PC-3 (cell line): ENCODE measurements at regions not wholly inside any gene's neighbourhood (a gene's known extent, or its start where the extent isn't known, plus 50 kb on each side); places are given as distances from the start of the nearest gene placed in this dataset.

Experiments
- ATAC-seq: fragments of 200-7000 bp; cut with Tn5 transposase; 2 replicates; pipeline ENCODE4 v1.9.1; 2020; ENCODE audit warnings: mild to moderate bottlenecking, moderate library complexity
- BruUV-seq: library from RNA; stranded (reverse); fragments of 400-500 nt; replicated peaks from 2 replicates; lab custom pipeline; 2021; lab: Mats Ljungman, UMichigan
- CTCF ChIA-PET: fragments of 300-600 bp; sonication (Branson Sonifier 250); formaldehyde crosslinking; loops from one replicate; lab custom pipeline; 2022; ENCODE audit warnings: antibody characterized with exemption; lab: Charles Lee
- POLR2A ChIA-PET: fragments of 300-600 bp; sonication (Branson Sonifier 250); formaldehyde crosslinking; loops from one replicate; lab custom pipeline; 2022; ENCODE audit warnings: antibody characterized with exemption; ENCODE audit not compliant: unreplicated experiment; lab: Charles Lee
- DNase-seq: peaks from one replicate; pipeline ENCODE4 v3.0.0-alpha.2; 2015
- H2AFZ ChIP-seq: fragments of 300-600 bp; sonication (generic); 2 replicates; pipeline ENCODE4 v1.6.0; 2016; ENCODE audit warnings: antibody characterized with exemption, low read length
- H3F3A ChIP-seq: fragments of 300-600 bp; sonication (generic); one replicate; pipeline ENCODE4 v1.6.0; 2017; ENCODE audit warnings: antibody characterized with exemption, low read length, control low read depth, mild to moderate bottlenecking; ENCODE audit not compliant: unreplicated experiment
- H3K27ac ChIP-seq: fragments of 300-600 bp; sonication (generic); 2 replicates; pipeline ENCODE4 v1.5.1; 2016; ENCODE audit warnings: mild to moderate bottlenecking, low read length
- H3K27me3 ChIP-seq: fragments of 300-600 bp; sonication (generic); 2 replicates; pipeline ENCODE4 v1.6.1; 2016; ENCODE audit warnings: low read length, mixed read lengths
- H3K36me3 ChIP-seq: fragments of 300-600 bp; sonication (generic); 2 replicates; pipeline ENCODE4 v1.6.1; 2016; ENCODE audit warnings: low read depth, mixed run types, low read length, mixed read lengths
- H3K4me1 ChIP-seq: fragments of 300-600 bp; sonication (generic); 2 replicates; pipeline ENCODE4 v1.5.1; 2016; ENCODE audit warnings: low read length; ENCODE audit not compliant: insufficient read depth
- H3K4me2 ChIP-seq: fragments of 300-600 bp; sonication (generic); 2 replicates; pipeline ENCODE4 v1.6.0; 2016; ENCODE audit warnings: low read length
- H3K4me3 ChIP-seq: fragments of 300-600 bp; sonication (generic); 2 replicates; pipeline ENCODE4 v1.5.1; 2016; ENCODE audit warnings: mild to moderate bottlenecking, low read length, mixed read lengths
- H3K79me2 ChIP-seq: fragments of 300-600 bp; sonication (generic); 2 replicates; pipeline ENCODE4 v1.6.1; 2017; ENCODE audit warnings: low read length, mixed read lengths
- H3K9ac ChIP-seq: fragments of 300-600 bp; sonication (generic); 2 replicates; pipeline ENCODE4 v1.6.0; 2016; ENCODE audit warnings: mild to moderate bottlenecking, low read length
- H3K9me2 ChIP-seq: fragments of 300-600 bp; sonication (generic); replicated peaks from 2 replicates; pipeline ENCODE4 v1.6.1; 2016; ENCODE audit warnings: mixed run types, low read length, mixed read lengths
- H3K9me3 ChIP-seq: fragments of 300-600 bp; sonication (generic); 2 replicates; pipeline ENCODE4 v1.6.1; 2016; ENCODE audit warnings: low read length, mixed read lengths
- H4K20me1 ChIP-seq: fragments of 300-600 bp; sonication (generic); 2 replicates; pipeline ENCODE4 v1.6.1; 2016; ENCODE audit warnings: low read length, mixed read lengths
- EZH2 ChIP-seq: fragments of 300-600 bp; sonication (generic); IDR thresholded peaks from one replicate; pipeline ENCODE4 v1.6.1; 2017; ENCODE audit warnings: antibody characterized with exemption, mild to moderate bottlenecking, low read length; ENCODE audit not compliant: unreplicated experiment
- EZH2phosphoT487 ChIP-seq: fragments of 300-600 bp; sonication (generic); IDR thresholded peaks from 2 replicates; pipeline ENCODE4 v1.6.1; 2018; ENCODE audit warnings: mild to moderate bottlenecking, antibody characterized with exemption, low read length, borderline replicate concordance
- intact Hi-C: fragments of 100-400 bp; cut with micrococcal nuclease; formaldehyde crosslinking; loops from 2 replicates; pipeline ENCODE4 v1.9.0; 2023
- TF ChIP-seq, protein P1 (sequence below): fragments of 300-600 bp; sonication (generic); conservative IDR thresholded peaks from 2 replicates; pipeline ENCODE4 v1.5.1; 2017; ENCODE audit warnings: antibody characterized with exemption, low read depth, mild to moderate bottlenecking, low read length

DNA sequence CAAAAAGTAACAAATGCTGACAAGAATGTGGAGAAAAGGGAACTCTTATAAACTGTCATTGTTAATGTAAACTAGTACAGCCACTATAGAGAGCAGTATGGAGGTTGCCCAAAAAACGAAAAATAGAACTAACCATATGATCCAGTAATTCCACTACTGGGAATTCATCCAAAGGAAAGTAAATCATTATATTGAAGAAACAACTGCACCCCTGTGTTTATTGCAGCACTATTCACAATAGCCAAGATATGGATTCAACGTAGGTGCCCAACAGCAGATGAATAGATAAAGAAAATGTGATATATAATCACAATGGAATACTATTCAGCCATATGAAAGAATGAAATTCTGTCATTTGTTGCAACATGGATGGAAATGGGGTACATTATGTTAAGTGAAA lies 188.0 kb upstream of the E2F7 start:
- peaks cover 16% of the 10 kb centered on the region for H3K27me3 ChIP-seq
- no peaks in the 10 kb centered on the region for H3K36me3 ChIP-seq
- H3K4me2 ChIP-seq, result no peak overlapping the region
- H3K9ac ChIP-seq, result no peak overlapping the region
- H3K9me2 ChIP-seq, result no peaks in the 10 kb centered on the region
- H3K4me3 ChIP-seq, result no peak overlapping the region
- intact Hi-C loops, result no loop called here
- no peaks in the 10 kb centered on the region for H3K79me2 ChIP-seq
- H4K20me1 ChIP-seq, result no peaks in the 10 kb centered on the region
- H3K9me3 ChIP-seq, result no peaks in the 10 kb centered on the region
- ATAC-seq (no peak), DNase-seq (no peak)
- H3K27ac ChIP-seq, result no peak overlapping the region
- TF ChIP-seq, protein P1, sequence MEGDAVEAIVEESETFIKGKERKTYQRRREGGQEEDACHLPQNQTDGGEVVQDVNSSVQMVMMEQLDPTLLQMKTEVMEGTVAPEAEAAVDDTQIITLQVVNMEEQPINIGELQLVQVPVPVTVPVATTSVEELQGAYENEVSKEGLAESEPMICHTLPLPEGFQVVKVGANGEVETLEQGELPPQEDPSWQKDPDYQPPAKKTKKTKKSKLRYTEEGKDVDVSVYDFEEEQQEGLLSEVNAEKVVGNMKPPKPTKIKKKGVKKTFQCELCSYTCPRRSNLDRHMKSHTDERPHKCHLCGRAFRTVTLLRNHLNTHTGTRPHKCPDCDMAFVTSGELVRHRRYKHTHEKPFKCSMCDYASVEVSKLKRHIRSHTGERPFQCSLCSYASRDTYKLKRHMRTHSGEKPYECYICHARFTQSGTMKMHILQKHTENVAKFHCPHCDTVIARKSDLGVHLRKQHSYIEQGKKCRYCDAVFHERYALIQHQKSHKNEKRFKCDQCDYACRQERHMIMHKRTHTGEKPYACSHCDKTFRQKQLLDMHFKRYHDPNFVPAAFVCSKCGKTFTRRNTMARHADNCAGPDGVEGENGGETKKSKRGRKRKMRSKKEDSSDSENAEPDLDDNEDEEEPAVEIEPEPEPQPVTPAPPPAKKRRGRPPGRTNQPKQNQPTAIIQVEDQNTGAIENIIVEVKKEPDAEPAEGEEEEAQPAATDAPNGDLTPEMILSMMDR, result no peak
- TF ChIP-seq EZH2, result no peak
- no peak for TF ChIP-seq EZH2phosphoT487
- ChIA-PET POLR2A (no interaction called here), CTCF (no interaction called here)
- no peaks in the 10 kb centered on the region for H3K4me1 ChIP-seq
- H2AFZ ChIP-seq, result no peak overlapping the region
- no peaks in the 10 kb centered on the region for H3F3A ChIP-seq
- BruUV-seq, result no TSS peak

DNA sequence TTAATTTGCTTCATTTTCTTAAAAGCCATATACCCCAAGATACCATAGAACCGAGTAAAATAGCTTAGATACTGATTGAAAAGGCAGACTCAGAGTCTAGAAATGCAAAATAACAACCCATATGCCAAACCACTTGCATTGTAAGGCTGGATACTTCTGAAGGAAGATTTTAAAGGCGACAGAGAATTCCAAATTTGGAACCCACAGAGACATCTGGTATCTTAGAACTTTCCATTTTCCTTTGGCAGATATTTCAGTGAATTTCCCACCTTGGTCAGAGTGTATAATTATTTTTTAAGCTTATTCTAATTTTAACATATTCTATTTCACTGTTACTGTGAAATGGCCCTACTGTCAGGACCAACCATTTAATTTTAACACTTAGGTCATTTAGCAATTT lies 186.4 kb upstream of the E2F7 start:
- Histone ChIP-seq H3K9ac (no peak overlapping the region), H2AFZ (no peak overlapping the region), H3K27me3 (peaks cover 16% of the 10 kb centered on the region), H3K4me2 (no peak overlapping the region), H3K4me1 (no peaks in the 10 kb centered on the region), H3K27ac (no peak overlapping the region), H3K9me3 (no peaks in the 10 kb centered on the region), H4K20me1 (no peaks in the 10 kb centered on the region), H3K9me2 (no peaks in the 10 kb centered on the region), H3K36me3 (no peaks in the 10 kb centered on the region), H3K4me3 (no peak overlapping the region), H3K79me2 (no peaks in the 10 kb centered on the region), H3F3A (no peaks in the 10 kb centered on the region)
- no peak for ATAC-seq
- ChIA-PET CTCF (no interaction called here), POLR2A (no interaction called here)
- TF ChIP-seq EZH2, result no peak
- TF ChIP-seq, protein P1, result no peak
- TF ChIP-seq EZH2phosphoT487, result no peak
- intact Hi-C loops, result no loop called here
- DNase-seq, result no peak
- no TSS peak for BruUV-seq

DNA sequence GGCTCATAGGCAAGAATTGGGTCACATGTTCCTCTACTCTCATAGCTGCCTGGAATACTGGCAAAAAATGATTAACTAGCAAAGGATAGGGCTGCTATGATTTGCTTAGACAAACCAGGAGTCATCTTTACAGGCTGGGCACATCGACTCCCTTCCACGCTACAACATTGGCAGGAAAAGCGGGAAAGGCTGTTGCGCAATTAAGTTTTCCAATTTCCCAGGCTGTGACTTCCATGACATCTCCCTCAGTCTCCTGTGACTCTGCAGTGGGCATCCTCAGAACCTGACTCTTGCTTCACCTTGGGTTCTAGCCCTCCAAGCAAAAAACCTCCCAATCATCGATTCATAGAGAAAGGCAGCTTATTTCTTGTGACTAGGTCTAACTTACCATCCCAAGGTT lies 184.5 kb upstream of the E2F7 start:
- H3K9me2 ChIP-seq, result no peaks in the 10 kb centered on the region
- no peaks in the 10 kb centered on the region for H3F3A ChIP-seq
- intact Hi-C loops, result no loop called here
- no peaks in the 10 kb centered on the region for H3K4me1 ChIP-seq
- no peaks in the 10 kb centered on the region for H3K79me2 ChIP-seq
- H3K27me3 ChIP-seq, result peaks cover 12% of the 10 kb centered on the region
- no peak for ATAC-seq
- BruUV-seq, result no TSS peak
- no peaks in the 10 kb centered on the region for H3K9me3 ChIP-seq
- H3K4me2 ChIP-seq, result no peak overlapping the region
- CTCF ChIA-PET, result no interaction called here
- POLR2A ChIA-PET, result no interaction called here
- no peaks in the 10 kb centered on the region for H4K20me1 ChIP-seq
- H3K9ac ChIP-seq, result no peak overlapping the region
- no peak overlapping the region for H3K4me3 ChIP-seq
- no peak overlapping the region for H3K27ac ChIP-seq
- no peak overlapping the region for H2AFZ ChIP-seq
- H3K36me3 ChIP-seq, result no peaks in the 10 kb centered on the region
- DNase-seq, result no peak
- TF ChIP-seq, protein P1, result no peak
- TF ChIP-seq EZH2phosphoT487 (no peak), EZH2 (no peak)
